Hepatocyte (in vitro differentiated cells): ENCODE measurements at regions not wholly inside any gene's neighbourhood (a gene's known extent, or its start where the extent isn't known, plus 50 kb on each side); places are given as distances from the start of the nearest gene placed in this dataset.

ENCODE experiments used
- DNase-seq: peaks from one replicate; pipeline ENCODE4 v3.0.0-alpha.2; 2016; ENCODE audit warnings: low spot score
- H2AFZ ChIP-seq: fragments of 200-600 bp; sonication (generic); 2 replicates; pipeline ENCODE4 v1.6.0; 2016; ENCODE audit warnings: antibody characterized with exemption, mild to moderate bottlenecking
- H3K27ac ChIP-seq: fragments of 200-600 bp; sonication (generic); 2 replicates; pipeline ENCODE4 v1.5.1; 2016; ENCODE audit warnings: mild to moderate bottlenecking
- H3K27me3 ChIP-seq: fragments of 200-600 bp; sonication (generic); 2 replicates; pipeline ENCODE4 v1.6.1; 2016
- H3K36me3 ChIP-seq: fragments of 200-600 bp; sonication (generic); replicated peaks from 2 replicates; pipeline ENCODE4 v1.5.1; 2016; ENCODE audit warnings: low read depth; ENCODE audit not compliant: insufficient read depth
- H3K4me1 ChIP-seq: fragments of 200-600 bp; sonication (generic); 2 replicates; pipeline ENCODE4 v1.5.1; 2016; ENCODE audit warnings: mild to moderate bottlenecking, moderate library complexity; ENCODE audit not compliant: insufficient read depth
- H3K4me2 ChIP-seq: fragments of 200-600 bp; sonication (generic); 2 replicates; pipeline ENCODE4 v1.6.0; 2016
- H3K4me3 ChIP-seq: fragments of 200-600 bp; sonication (generic); 2 replicates; pipeline ENCODE4 v1.5.1; 2016; ENCODE audit warnings: mild to moderate bottlenecking
- H3K79me2 ChIP-seq: fragments of 200-600 bp; sonication (generic); 2 replicates; pipeline ENCODE4 v1.6.0; 2017; ENCODE audit warnings: mild to moderate bottlenecking
- H3K9me2 ChIP-seq: fragments of 200-600 bp; sonication (generic); replicated peaks from 2 replicates; pipeline ENCODE4 v1.6.0; 2017; ENCODE audit warnings: mild to moderate bottlenecking; ENCODE audit not compliant: insufficient read depth
- H3K9me3 ChIP-seq: fragments of 200-600 bp; sonication (generic); 2 replicates; pipeline ENCODE4 v1.5.1; 2016; ENCODE audit warnings: low read depth, mild to moderate bottlenecking
- H4K20me1 ChIP-seq: fragments of 200-600 bp; sonication (generic); 2 replicates; pipeline ENCODE4 v1.6.0; 2016; ENCODE audit warnings: mild to moderate bottlenecking; ENCODE audit not compliant: insufficient read depth, poor library complexity, severe bottlenecking
- EZH2 ChIP-seq: fragments of 200-600 bp; sonication (generic); IDR thresholded peaks from 2 replicates; pipeline ENCODE4 v1.6.1; 2016; ENCODE audit warnings: antibody characterized with exemption, mild to moderate bottlenecking, borderline replicate concordance
- EZH2phosphoT487 ChIP-seq: fragments of 200-600 bp; sonication (generic); IDR thresholded peaks from one replicate; pipeline ENCODE4 v1.6.1; 2018; ENCODE audit warnings: antibody characterized with exemption, mild to moderate bottlenecking, low read depth, moderate library complexity; ENCODE audit not compliant: unreplicated experiment, severe bottlenecking
- WGBS: methylation state at CpG from one replicate; pipeline ENCODE4 v1.1.6; 2016; ENCODE audit warnings: low lambda C conversion rate; ENCODE audit errors: missing lambda C conversion rate; 5-methylcytosine and 5-hydroxymethylcytosine counted together
- TF ChIP-seq, protein P1 (sequence below): fragments of 200-600 bp; sonication (generic); IDR thresholded peaks from 2 replicates; pipeline ENCODE4 v1.5.1; 2016; ENCODE audit warnings: antibody characterized with exemption, mild to moderate bottlenecking; ENCODE audit not compliant: poor library complexity

DNA sequence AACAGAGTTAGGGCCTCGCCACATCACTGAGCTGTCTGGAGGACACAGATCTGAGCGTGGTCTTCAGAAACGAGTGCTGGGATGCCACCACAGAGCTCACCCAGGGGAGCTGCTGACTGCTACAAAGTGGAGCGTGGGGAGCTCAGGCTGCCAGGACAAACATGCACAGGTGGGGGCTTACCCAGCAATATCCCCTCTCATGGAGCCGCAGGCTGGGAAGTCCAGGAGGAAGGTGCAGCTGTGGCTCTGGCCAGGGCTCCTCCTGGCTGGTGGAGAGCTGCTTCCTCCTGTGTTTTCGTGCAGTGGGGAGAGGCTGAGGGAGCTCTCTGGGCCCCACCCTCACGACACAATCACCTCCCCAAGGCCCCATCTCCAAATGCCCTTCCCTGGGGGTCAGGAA, 368.6 kb upstream of the IRX4 start:
- H2AFZ ChIP-seq: no peak overlapping the region
- H3K27ac ChIP-seq: no peak overlapping the region
- no peak overlapping the region for H3K4me2 ChIP-seq
- no peaks in the 10 kb centered on the region for H3K27me3 ChIP-seq
- H3K36me3 ChIP-seq: no peaks in the 10 kb centered on the region
- no peaks in the 10 kb centered on the region for H3K9me3 ChIP-seq
- TF ChIP-seq EZH2phosphoT487 (no peak), EZH2 (no peak)
- TF ChIP-seq, protein P1, sequence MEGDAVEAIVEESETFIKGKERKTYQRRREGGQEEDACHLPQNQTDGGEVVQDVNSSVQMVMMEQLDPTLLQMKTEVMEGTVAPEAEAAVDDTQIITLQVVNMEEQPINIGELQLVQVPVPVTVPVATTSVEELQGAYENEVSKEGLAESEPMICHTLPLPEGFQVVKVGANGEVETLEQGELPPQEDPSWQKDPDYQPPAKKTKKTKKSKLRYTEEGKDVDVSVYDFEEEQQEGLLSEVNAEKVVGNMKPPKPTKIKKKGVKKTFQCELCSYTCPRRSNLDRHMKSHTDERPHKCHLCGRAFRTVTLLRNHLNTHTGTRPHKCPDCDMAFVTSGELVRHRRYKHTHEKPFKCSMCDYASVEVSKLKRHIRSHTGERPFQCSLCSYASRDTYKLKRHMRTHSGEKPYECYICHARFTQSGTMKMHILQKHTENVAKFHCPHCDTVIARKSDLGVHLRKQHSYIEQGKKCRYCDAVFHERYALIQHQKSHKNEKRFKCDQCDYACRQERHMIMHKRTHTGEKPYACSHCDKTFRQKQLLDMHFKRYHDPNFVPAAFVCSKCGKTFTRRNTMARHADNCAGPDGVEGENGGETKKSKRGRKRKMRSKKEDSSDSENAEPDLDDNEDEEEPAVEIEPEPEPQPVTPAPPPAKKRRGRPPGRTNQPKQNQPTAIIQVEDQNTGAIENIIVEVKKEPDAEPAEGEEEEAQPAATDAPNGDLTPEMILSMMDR: no peak
- no peaks in the 10 kb centered on the region for H3K79me2 ChIP-seq
- DNase-seq: no peak
- no peak overlapping the region for H3K4me3 ChIP-seq
- no peaks in the 10 kb centered on the region for H3K9me2 ChIP-seq
- H4K20me1 ChIP-seq: no peaks in the 10 kb centered on the region
- WGBS: 91% methylated on average over 7 of the region's 7 CpGs
- H3K4me1 ChIP-seq: no peaks in the 10 kb centered on the region

DNA sequence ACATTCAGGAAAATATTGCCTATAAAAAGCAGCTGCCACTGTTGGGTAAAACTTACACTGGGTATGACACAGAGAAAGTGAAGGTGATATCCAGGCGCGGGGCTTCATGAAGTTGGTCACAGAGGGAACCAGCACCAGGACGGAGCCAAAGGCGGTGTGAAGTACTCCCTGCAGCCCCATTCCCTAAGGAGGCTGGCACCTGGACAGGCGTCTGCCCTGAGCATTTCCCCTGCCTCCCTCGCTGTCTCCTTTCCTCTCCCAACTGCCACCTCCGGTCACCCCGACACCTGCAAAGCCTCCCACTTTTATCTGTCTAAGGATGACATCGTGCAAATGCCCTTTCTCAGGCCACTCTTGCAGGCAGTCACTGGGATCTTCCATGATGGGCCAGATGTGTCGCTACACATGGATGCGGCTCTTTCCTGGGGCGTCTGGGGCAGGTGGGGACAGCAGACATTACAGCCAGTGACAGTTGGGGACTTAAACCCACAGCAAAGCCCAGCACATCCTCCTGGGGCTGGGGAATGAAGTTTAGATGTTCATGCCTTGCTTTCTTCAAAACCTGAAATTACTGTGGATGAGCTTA, 367.7 kb upstream of the IRX4 start:
- 92% methylated on average over 12 of the region's 12 CpGs for WGBS
- no peaks in the 10 kb centered on the region for H3K9me2 ChIP-seq
- no peak overlapping the region for H3K27ac ChIP-seq
- no peaks in the 10 kb centered on the region for H3K27me3 ChIP-seq
- H3K4me2 ChIP-seq: no peak overlapping the region
- no peaks in the 10 kb centered on the region for H4K20me1 ChIP-seq
- no peaks in the 10 kb centered on the region for H3K36me3 ChIP-seq
- H3K4me1 ChIP-seq: no peaks in the 10 kb centered on the region
- DNase-seq: no peak
- no peak overlapping the region for H3K4me3 ChIP-seq
- H3K9me3 ChIP-seq: no peaks in the 10 kb centered on the region
- TF ChIP-seq EZH2: no peak
- TF ChIP-seq, protein P1: no peak
- no peak for TF ChIP-seq EZH2phosphoT487
- no peaks in the 10 kb centered on the region for H3K79me2 ChIP-seq
- H2AFZ ChIP-seq: no peak overlapping the region

DNA sequence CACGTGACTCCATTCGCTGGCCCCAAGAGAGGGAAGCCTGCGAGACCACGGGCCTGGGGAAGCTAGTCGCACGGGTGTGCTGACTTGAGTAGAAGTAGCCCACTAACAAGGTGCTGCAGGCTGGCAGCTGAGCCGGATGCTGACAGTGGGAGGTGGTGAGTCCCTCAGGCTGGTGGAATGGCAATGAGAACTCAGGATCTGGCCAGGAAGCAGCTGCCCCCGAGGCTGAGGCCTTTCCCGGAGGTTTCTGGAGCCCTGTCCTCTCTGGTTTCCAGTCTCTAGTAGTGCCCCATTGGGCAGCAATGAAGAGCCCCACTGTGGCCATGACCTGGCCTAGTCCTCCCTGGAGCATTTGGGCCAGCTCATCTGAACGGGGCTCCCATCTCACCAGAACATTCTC, 366.7 kb upstream of the IRX4 start:
- H3K4me3 ChIP-seq: no peak overlapping the region
- H3K9me3 ChIP-seq: no peaks in the 10 kb centered on the region
- H3K9me2 ChIP-seq: no peaks in the 10 kb centered on the region
- H3K27ac ChIP-seq: no peak overlapping the region
- TF ChIP-seq EZH2phosphoT487: no peak
- TF ChIP-seq, protein P1: no peak
- no peak for TF ChIP-seq EZH2
- H4K20me1 ChIP-seq: no peaks in the 10 kb centered on the region
- H3K27me3 ChIP-seq: no peaks in the 10 kb centered on the region
- H3K36me3 ChIP-seq: no peaks in the 10 kb centered on the region
- no peaks in the 10 kb centered on the region for H3K79me2 ChIP-seq
- 91% methylated on average over 10 of the region's 10 CpGs for WGBS
- DNase-seq: no peak
- H3K4me2 ChIP-seq: no peak overlapping the region
- no peak overlapping the region for H2AFZ ChIP-seq
- H3K4me1 ChIP-seq: no peaks in the 10 kb centered on the region
